Smooth muscle cell (in vitro differentiated cells): ENCODE measurements at regions not wholly inside any gene's neighbourhood (a gene's known extent, or its start where the extent isn't known, plus 50 kb on each side); places are given as distances from the start of the nearest gene placed in this dataset.

Experiments
- DNase-seq: peaks from one replicate; lab custom pipeline; 2025; ENCODE audit not compliant: unreplicated experiment; lab: John Stamatoyannopoulos, UW
- H2AFZ ChIP-seq: fragments of 200-600 bp; sonication (generic); 2 replicates; pipeline ENCODE4 v1.6.0; 2016; ENCODE audit warnings: antibody characterized with exemption, low read depth, mild to moderate bottlenecking
- H3F3A ChIP-seq: fragments of 200-600 bp; sonication (generic); 2 replicates; pipeline ENCODE4 v1.6.0; 2017; ENCODE audit warnings: antibody characterized with exemption, low read depth
- H3K27ac ChIP-seq: fragments of 200-600 bp; sonication (generic); 2 replicates; pipeline ENCODE4 v1.5.1; 2016; ENCODE audit warnings: low read depth, mild to moderate bottlenecking
- H3K27me3 ChIP-seq: fragments of 200-600 bp; sonication (generic); 2 replicates; pipeline ENCODE4 v1.6.1; 2016; ENCODE audit warnings: low read depth, mild to moderate bottlenecking
- H3K36me3 ChIP-seq: fragments of 200-600 bp; sonication (generic); 2 replicates; pipeline ENCODE4 v1.5.1; 2016; ENCODE audit warnings: low read depth
- H3K4me1 ChIP-seq: fragments of 200-600 bp; sonication (generic); 2 replicates; pipeline ENCODE4 v1.5.1; 2016; ENCODE audit warnings: low read depth
- H3K4me2 ChIP-seq: fragments of 200-600 bp; sonication (generic); 2 replicates; pipeline ENCODE4 v1.6.0; 2016; ENCODE audit warnings: mild to moderate bottlenecking
- H3K4me3 ChIP-seq: fragments of 200-600 bp; sonication (generic); 2 replicates; pipeline ENCODE4 v1.5.1; 2016; ENCODE audit warnings: mild to moderate bottlenecking
- H3K79me2 ChIP-seq: fragments of 200-600 bp; sonication (generic); 2 replicates; pipeline ENCODE4 v1.6.0; 2016; ENCODE audit warnings: low read depth, mild to moderate bottlenecking
- H3K9ac ChIP-seq: fragments of 200-600 bp; sonication (generic); 2 replicates; pipeline ENCODE4 v1.6.0; 2016; ENCODE audit warnings: low read depth
- H3K9me3 ChIP-seq: fragments of 200-600 bp; sonication (generic); replicated peaks from 2 replicates; pipeline ENCODE4 v1.5.1; 2016; ENCODE audit warnings: low read depth
- H4K20me1 ChIP-seq: fragments of 200-600 bp; sonication (generic); 2 replicates; pipeline ENCODE4 v1.6.0; 2016; ENCODE audit warnings: low read depth
- CTCF ChIP-seq: fragments of 200-600 bp; sonication (generic); IDR thresholded peaks from 2 replicates; pipeline ENCODE4 v1.5.1; 2017; ENCODE audit warnings: borderline replicate concordance, mild to moderate bottlenecking, antibody characterized with exemption; ENCODE audit not compliant: insufficient read depth, poor library complexity, severe bottlenecking
- WGBS: methylation state at CpG from one replicate; pipeline ENCODE4 v1.1.7; 2016; ENCODE audit warnings: low lambda C conversion rate; 5-methylcytosine and 5-hydroxymethylcytosine counted together

DNA sequence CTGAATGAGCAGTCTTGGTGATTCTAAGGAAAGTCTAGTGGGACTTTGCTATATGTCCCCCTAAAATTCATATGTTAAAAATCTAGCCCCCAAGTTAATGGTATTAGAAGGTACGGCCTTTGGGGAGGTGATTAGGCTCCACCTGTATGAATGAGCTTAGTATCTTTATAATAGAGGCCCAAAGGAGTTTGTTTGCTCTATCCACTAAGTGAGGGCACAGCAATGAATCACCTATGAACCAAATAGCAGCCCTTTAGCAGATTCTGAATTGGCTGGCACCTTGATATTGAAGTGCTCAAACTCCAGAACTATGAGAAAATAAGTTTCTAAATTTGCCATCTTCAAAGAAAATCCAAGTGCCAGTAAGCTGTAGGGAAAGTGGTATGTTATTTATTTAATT lies 187.9 kb downstream of the SUCNR1 start:
- Histone ChIP-seq H3K36me3 (no peaks in the 10 kb centered on the region), H3K4me2 (no peak overlapping the region), H3K27ac (no peak overlapping the region), H3K4me1 (peaks cover 4% of the 10 kb centered on the region), H3K9ac (no peak overlapping the region), H3K27me3 (no peaks in the 10 kb centered on the region), H2AFZ (no peak overlapping the region), H3K4me3 (no peak overlapping the region), H3K79me2 (no peaks in the 10 kb centered on the region), H3F3A (no peaks in the 10 kb centered on the region), H3K9me3 (no peaks in the 10 kb centered on the region), H4K20me1 (no peaks in the 10 kb centered on the region)
- TF ChIP-seq CTCF, result no peak
- DNase-seq, result no peak
- WGBS, result 80% methylated on average over 1 of the region's 1 CpG

DNA sequence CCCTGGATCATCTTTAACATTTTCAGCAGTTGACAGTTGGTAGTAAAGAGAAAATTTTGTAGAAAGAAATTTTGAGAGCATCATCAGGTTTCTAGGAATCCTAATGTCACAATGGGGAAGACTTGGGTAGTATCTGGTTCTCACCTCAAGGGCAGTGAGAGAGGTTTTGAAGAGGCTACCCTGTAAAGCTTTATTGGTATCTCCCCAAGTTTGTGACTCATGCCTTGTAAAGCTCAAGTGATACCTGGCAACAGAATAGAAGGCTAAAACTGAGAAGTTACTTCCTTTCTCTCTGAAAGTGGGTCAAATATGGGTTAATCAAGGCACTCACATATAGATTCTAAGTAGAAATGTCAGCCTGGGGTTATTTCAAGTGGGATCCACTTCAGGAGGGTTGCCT lies 196.4 kb downstream of the SUCNR1 start:
- DNase-seq, result no peak
- no peaks in the 10 kb centered on the region for H3K9me3 ChIP-seq
- H3F3A ChIP-seq, result no peaks in the 10 kb centered on the region
- TF ChIP-seq CTCF, result no peak
- no peak overlapping the region for H3K4me2 ChIP-seq
- H3K36me3 ChIP-seq, result no peaks in the 10 kb centered on the region
- no peaks in the 10 kb centered on the region for H3K79me2 ChIP-seq
- no peak overlapping the region for H3K9ac ChIP-seq
- no peaks in the 10 kb centered on the region for H3K4me1 ChIP-seq
- no peak overlapping the region for H3K27ac ChIP-seq
- no peaks in the 10 kb centered on the region for H4K20me1 ChIP-seq
- H2AFZ ChIP-seq, result no peak overlapping the region
- H3K4me3 ChIP-seq, result no peak overlapping the region
- H3K27me3 ChIP-seq, result no peaks in the 10 kb centered on the region

GRCh38 chr3:152071315-152071714 lies 197.4 kb upstream of the MBNL1 start:
- no peaks in the 10 kb centered on the region for H3K4me1 ChIP-seq
- H2AFZ ChIP-seq, result no peak overlapping the region
- no peak overlapping the region for H3K4me2 ChIP-seq
- no peaks in the 10 kb centered on the region for H3K27me3 ChIP-seq
- WGBS, result 95% methylated on average over 3 of the region's 3 CpGs
- DNase-seq, result no peak
- no peak for TF ChIP-seq CTCF
- H3K27ac ChIP-seq, result no peak overlapping the region
- no peaks in the 10 kb centered on the region for H3K9me3 ChIP-seq
- H3K4me3 ChIP-seq, result no peak overlapping the region
- H3K36me3 ChIP-seq, result no peaks in the 10 kb centered on the region
- no peaks in the 10 kb centered on the region for H3F3A ChIP-seq
- no peaks in the 10 kb centered on the region for H3K79me2 ChIP-seq
- no peak overlapping the region for H3K9ac ChIP-seq
- H4K20me1 ChIP-seq, result no peaks in the 10 kb centered on the region

DNA sequence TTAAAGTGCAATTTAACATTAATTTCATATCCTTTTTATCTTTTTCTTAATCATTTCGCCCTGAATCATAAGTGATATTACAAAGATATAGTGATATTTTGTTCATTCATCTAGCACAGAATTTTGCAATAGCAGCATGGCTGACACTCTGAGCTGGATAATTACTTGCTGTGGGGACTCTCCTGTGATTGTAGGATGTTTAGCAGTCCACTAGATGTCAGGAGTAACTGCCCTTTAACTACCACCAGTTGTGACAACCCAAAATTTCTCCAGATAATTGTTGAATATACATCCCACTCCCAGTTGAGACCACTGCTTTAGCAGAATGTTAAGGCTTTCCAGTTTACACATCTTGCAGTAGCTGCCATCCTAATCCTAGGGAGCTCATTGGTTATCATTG lies 196.8 kb upstream of the MBNL1 start:
- WGBS, result 12% methylated on average over 1 of the region's 1 CpG
- DNase-seq, result no peak
- Histone ChIP-seq H3K27ac (no peak overlapping the region), H3K4me2 (no peak overlapping the region), H3K9me3 (no peaks in the 10 kb centered on the region), H4K20me1 (no peaks in the 10 kb centered on the region), H3F3A (no peaks in the 10 kb centered on the region), H2AFZ (no peak overlapping the region), H3K27me3 (no peaks in the 10 kb centered on the region), H3K9ac (no peak overlapping the region), H3K36me3 (no peaks in the 10 kb centered on the region), H3K4me1 (no peaks in the 10 kb centered on the region), H3K4me3 (no peak overlapping the region), H3K79me2 (no peaks in the 10 kb centered on the region)
- TF ChIP-seq CTCF, result peak; percentile 49
